ENCODE measurements at regions not wholly inside any gene's neighbourhood (a gene's known extent, or its start where the extent isn't known, plus 50 kb on each side); places are given as distances from the start of the nearest gene placed in this dataset.

- TF ChIP-seq CTCF (conservative IDR thresholded peaks at IDR 0.05 in 1 of 2, IDR thresholded peaks at IDR 0.05 in 1 of 2; ENCODE audit: extremely low read depth in 1 of 2, insufficient read depth in 1 of 2, low read depth in 1 of 2, low read length in 2 of 2) (no peak), EZH2 (IDR thresholded peaks at IDR 0.05; ENCODE audit: borderline replicate concordance, low read length) (no peak)
Observed at GRCh38 chr4:187364401-187364800, 631.2 kb upstream of the ZFP42 start.

Measured in mammary epithelial cell (primary cell).